Type B pancreatic cell (in vitro differentiated cells): ENCODE measurements at regions not wholly inside any gene's neighbourhood (a gene's known extent, or its start where the extent isn't known, plus 50 kb on each side); places are given as distances from the start of the nearest gene placed in this dataset.

ENCODE experiments used
- DNase-seq: peaks from one replicate; pipeline ENCODE4 v3.0.0; 2021; ENCODE audit warnings: mixed read lengths; ENCODE audit not compliant: unreplicated experiment; ENCODE audit errors: extremely low spot score
- H3K27ac Mint-ChIP-seq: 2 replicates; pipeline ENCODE4 v1.8.0; 2021; ENCODE audit warnings: mild to moderate bottlenecking, mixed read lengths
- H3K27me3 Mint-ChIP-seq: 2 replicates; pipeline ENCODE4 v1.8.0; 2021; ENCODE audit warnings: mixed read lengths
- H3K36me3 Mint-ChIP-seq: 2 replicates; pipeline ENCODE4 v1.8.0; 2021; ENCODE audit warnings: mixed read lengths
- H3K4me1 Mint-ChIP-seq: one replicate; pipeline ENCODE4 v1.8.0; 2021; ENCODE audit warnings: mixed read lengths; ENCODE audit not compliant: unreplicated experiment
- H3K4me3 Mint-ChIP-seq: 2 replicates; pipeline ENCODE4 v1.8.0; 2021; ENCODE audit warnings: mild to moderate bottlenecking, mixed read lengths
- H3K9me3 Mint-ChIP-seq: 2 replicates; pipeline ENCODE4 v1.8.0; 2021; ENCODE audit warnings: mixed read lengths
- CTCF ChIP-seq: fragments of 200-600 bp; sonication (generic); conservative IDR thresholded peaks from 2 replicates; pipeline ENCODE4 v1.5.0; 2021; ENCODE audit warnings: antibody characterized with exemption, mild to moderate bottlenecking

GRCh38 chr1:5755552-5756125 is 236.6 kb downstream of the NPHP4 start:
- no peak for TF ChIP-seq CTCF

GRCh38 chr1:5754817-5755551 is 237.2 kb downstream of the NPHP4 start:
- no peak overlapping the region for H3K4me3 Mint-ChIP-seq
- TF ChIP-seq CTCF: no peak
- peaks cover 5% of the 10 kb centered on the region for H3K4me1 Mint-ChIP-seq
- no peaks in the 10 kb centered on the region for H3K9me3 Mint-ChIP-seq
- H3K27me3 Mint-ChIP-seq: peaks cover 7% of the 10 kb centered on the region
- H3K27ac Mint-ChIP-seq: no peak overlapping the region
- no peak for DNase-seq
- H3K36me3 Mint-ChIP-seq: no peaks in the 10 kb centered on the region

More at GRCh38 chr1:5755552-5756125, 236.6 kb downstream of the NPHP4 start:
- peaks cover 8% of the 10 kb centered on the region for H3K27me3 Mint-ChIP-seq
- peaks cover 5% of the 10 kb centered on the region for H3K4me1 Mint-ChIP-seq
- no peaks in the 10 kb centered on the region for H3K36me3 Mint-ChIP-seq
- DNase-seq: no peak
- no peak overlapping the region for H3K27ac Mint-ChIP-seq
- no peaks in the 10 kb centered on the region for H3K9me3 Mint-ChIP-seq
- no peak overlapping the region for H3K4me3 Mint-ChIP-seq

- Mint-ChIP-seq H3K4me1 (peaks cover 5% of the 10 kb centered on the region), H3K36me3 (no peaks in the 10 kb centered on the region), H3K27me3 (peaks cover 16% of the 10 kb centered on the region), H3K9me3 (no peaks in the 10 kb centered on the region), H3K4me3 (no peak overlapping the region), H3K27ac (no peak overlapping the region)
- DNase-seq: no peak
- no peak for TF ChIP-seq CTCF
Measured at GRCh38 chr1:5753549-5754421, 238.4 kb downstream of the NPHP4 start.

- H3K9me3 Mint-ChIP-seq: no peaks in the 10 kb centered on the region
- H3K36me3 Mint-ChIP-seq: no peaks in the 10 kb centered on the region
- H3K27ac Mint-ChIP-seq: no peak overlapping the region
- no peak for TF ChIP-seq CTCF
- H3K4me1 Mint-ChIP-seq: peaks cover 5% of the 10 kb centered on the region
- H3K4me3 Mint-ChIP-seq: no peak overlapping the region
- H3K27me3 Mint-ChIP-seq: peaks cover 16% of the 10 kb centered on the region
- DNase-seq: no peak
Measured at GRCh38 chr1:5752746-5753548, 239.3 kb downstream of the NPHP4 start.
